ENCODE measurements at regions not wholly inside any gene's neighbourhood (a gene's known extent, or its start where the extent isn't known, plus 50 kb on each side); places are given as distances from the start of the nearest gene placed in this dataset.

GRCh38 chr5:145446412-145446811 lies 388.7 kb downstream of the PRELID2 start:
- Mint-ChIP-seq H3K27me3 (ENCODE audit: insufficient read depth, unreplicated experiment) (no peaks in the 10 kb centered on the region), H3K4me1 (ENCODE audit: low read depth, unreplicated experiment) (no peaks in the 10 kb centered on the region), H3K36me3 (ENCODE audit: insufficient read depth, unreplicated experiment) (no peaks in the 10 kb centered on the region), H3K4me3 (ENCODE audit: unreplicated experiment) (no peak overlapping the region), H3K27ac (ENCODE audit: unreplicated experiment) (no peak overlapping the region), H3K9me3 (ENCODE audit: unreplicated experiment) (no peaks in the 10 kb centered on the region)
- Histone ChIP-seq H3K36me3 (ENCODE audit: control insufficient read depth, insufficient read depth, low read length) (no peaks in the 10 kb centered on the region), H3K4me1 (no peaks in the 10 kb centered on the region), H3K4me3 (ENCODE audit: low read depth, low read length) (no peak overlapping the region), H3K9me3 (no peaks in the 10 kb centered on the region), H3K27me3 (replicated peaks; ENCODE audit: control insufficient read depth, insufficient read depth, low read length) (no peaks in the 10 kb centered on the region)
- no peak for TF ChIP-seq CTCF (IDR thresholded peaks at IDR 0.05; ENCODE audit: insufficient read depth in 1 of 2, low read depth in 1 of 2, low read length in 1 of 2, severe bottlenecking in 1 of 2, unreplicated experiment in 1 of 2)
- no peak for DNase-seq
- POLR2A ChIA-PET = no interaction called here
- CTCF ChIA-PET = interaction anchor here (0.6 kb wide), 1 partner anchor 880 kb away, joined by 6 read pairs; no protein-coding TSS in a partner anchor
- no TSS peak for BruUV-seq (replicated peaks)
- intact Hi-C loops (cut with micrococcal nuclease; ENCODE audit: unreplicated experiment) = no loop called here

DNA sequence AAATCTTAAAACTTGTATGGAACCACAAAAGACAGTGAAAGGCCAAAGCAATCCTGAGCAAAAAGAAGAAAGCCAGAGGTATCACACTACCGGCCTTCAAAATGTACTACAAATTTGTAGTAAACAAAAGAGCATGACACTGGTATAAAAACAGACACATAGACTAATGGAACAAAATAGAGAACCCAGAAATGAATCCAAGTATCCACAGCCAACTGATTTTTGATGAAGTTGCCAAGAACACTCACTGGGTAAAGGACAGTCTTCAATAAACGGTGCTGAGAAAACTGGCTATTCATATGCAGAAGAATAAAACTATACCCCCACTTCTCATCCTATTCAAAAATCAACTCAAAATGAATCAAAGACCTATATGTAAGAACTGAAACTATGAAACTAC lies 390.1 kb downstream of the PRELID2 start:
- no peaks in the 10 kb centered on the region for H3K9me3 Mint-ChIP-seq (ENCODE audit: unreplicated experiment)
- DNase-seq = no peak
- no peak overlapping the region for H3K4me3 Mint-ChIP-seq (ENCODE audit: unreplicated experiment)
- no peaks in the 10 kb centered on the region for H3K27me3 Mint-ChIP-seq (ENCODE audit: insufficient read depth, unreplicated experiment)
- intact Hi-C loops (cut with micrococcal nuclease; ENCODE audit: unreplicated experiment) = no loop called here
- Histone ChIP-seq H3K4me1 (no peaks in the 10 kb centered on the region), H3K9me3 (no peaks in the 10 kb centered on the region), H3K27me3 (replicated peaks; ENCODE audit: control insufficient read depth, insufficient read depth, low read length) (no peaks in the 10 kb centered on the region), H3K36me3 (ENCODE audit: control insufficient read depth, insufficient read depth, low read length) (no peaks in the 10 kb centered on the region), H3K4me3 (ENCODE audit: low read depth, low read length) (no peak overlapping the region)
- ChIA-PET POLR2A (no interaction called here), CTCF (no interaction called here)
- TF ChIP-seq CTCF (IDR thresholded peaks at IDR 0.05; ENCODE audit: insufficient read depth in 1 of 2, low read depth in 1 of 2, low read length in 1 of 2, severe bottlenecking in 1 of 2, unreplicated experiment in 1 of 2) = no peak
- no peaks in the 10 kb centered on the region for H3K36me3 Mint-ChIP-seq (ENCODE audit: insufficient read depth, unreplicated experiment)
- no peaks in the 10 kb centered on the region for H3K4me1 Mint-ChIP-seq (ENCODE audit: low read depth, unreplicated experiment)
- BruUV-seq (replicated peaks) = no TSS peak
- H3K27ac Mint-ChIP-seq (ENCODE audit: unreplicated experiment) = no peak overlapping the region

DNA sequence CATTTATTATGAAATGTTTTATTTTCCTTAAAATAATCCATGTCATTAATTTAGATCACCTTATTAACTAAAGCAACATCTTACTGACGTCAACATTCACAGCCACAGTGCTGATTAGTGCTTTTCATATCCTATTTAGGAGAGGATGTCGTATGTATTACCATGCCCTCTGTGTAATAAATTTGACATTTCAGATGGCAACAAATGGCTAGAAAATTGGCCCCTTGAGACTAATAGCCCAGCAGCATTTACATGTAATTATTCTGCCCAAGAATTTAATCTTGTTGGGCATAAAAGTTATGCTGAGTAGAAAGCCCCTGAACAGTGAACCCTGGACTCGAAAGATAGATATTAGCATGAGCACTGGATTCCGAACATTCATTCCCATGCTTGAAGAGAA lies 391.2 kb downstream of the PRELID2 start:
- ChIA-PET POLR2A (no interaction called here), CTCF (no interaction called here)
- H3K4me3 Mint-ChIP-seq (ENCODE audit: unreplicated experiment) = no peak overlapping the region
- H3K27ac Mint-ChIP-seq (ENCODE audit: unreplicated experiment) = no peak overlapping the region
- H3K9me3 ChIP-seq = no peaks in the 10 kb centered on the region
- no peaks in the 10 kb centered on the region for H3K9me3 Mint-ChIP-seq (ENCODE audit: unreplicated experiment)
- H3K4me1 Mint-ChIP-seq (ENCODE audit: low read depth, unreplicated experiment) = no peaks in the 10 kb centered on the region
- no peak for DNase-seq
- no peaks in the 10 kb centered on the region for H3K27me3 ChIP-seq (replicated peaks; ENCODE audit: control insufficient read depth, insufficient read depth, low read length)
- H3K4me3 ChIP-seq (ENCODE audit: low read depth, low read length) = no peak overlapping the region
- H3K27me3 Mint-ChIP-seq (ENCODE audit: insufficient read depth, unreplicated experiment) = peaks cover 3% of the 10 kb centered on the region
- no peaks in the 10 kb centered on the region for H3K4me1 ChIP-seq
- no peaks in the 10 kb centered on the region for H3K36me3 Mint-ChIP-seq (ENCODE audit: insufficient read depth, unreplicated experiment)
- BruUV-seq (replicated peaks) = no TSS peak
- intact Hi-C loops (cut with micrococcal nuclease; ENCODE audit: unreplicated experiment) = no loop called here
- no peak for TF ChIP-seq CTCF (IDR thresholded peaks at IDR 0.05; ENCODE audit: insufficient read depth in 1 of 2, low read depth in 1 of 2, low read length in 1 of 2, severe bottlenecking in 1 of 2, unreplicated experiment in 1 of 2)
- no peaks in the 10 kb centered on the region for H3K36me3 ChIP-seq (ENCODE audit: control insufficient read depth, insufficient read depth, low read length)
